GM12865 (cell line): ENCODE measurements at regions not wholly inside any gene's neighbourhood (a gene's known extent, or its start where the extent isn't known, plus 50 kb on each side); places are given as distances from the start of the nearest gene placed in this dataset.

Source experiments
- DNase-seq: peaks from one replicate; pipeline ENCODE4 v3.0.0; 2010; ENCODE audit warnings: low read depth
- H3K4me3 ChIP-seq: 2 replicates; pipeline ENCODE4 v1.5.1; 2011; ENCODE audit warnings: mild to moderate bottlenecking, low read depth, low read length, control low read depth
- TF ChIP-seq, protein P1 (sequence below): IDR thresholded peaks from 2 replicates; pipeline ENCODE4 v1.5.1; 2011; ENCODE audit warnings: low read length, control low read depth, low read depth, inconsistent platforms; ENCODE audit not compliant: insufficient read depth; ENCODE audit errors: missing control alignments

DNA sequence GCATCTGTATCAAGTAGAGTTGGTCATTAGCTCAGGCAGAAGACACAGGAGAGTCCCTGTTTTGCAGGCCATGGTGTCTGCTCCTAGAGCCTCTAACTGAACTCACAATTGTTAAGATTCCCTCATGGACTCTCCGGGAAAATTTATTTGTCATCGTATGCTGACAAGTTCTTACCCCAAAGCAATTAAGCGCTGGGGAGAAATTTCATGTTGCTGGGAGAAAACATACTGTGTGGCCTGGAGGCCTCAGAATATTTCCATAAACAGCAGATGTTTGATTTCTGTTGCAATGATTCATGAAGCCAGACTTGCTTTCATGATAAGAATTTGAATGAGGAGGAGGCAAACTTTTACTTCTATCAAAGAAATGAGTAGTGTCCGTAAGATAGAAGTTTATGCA, 583.2 kb downstream of the GATA3 start:
- no peak for DNase-seq
- TF ChIP-seq, protein P1, sequence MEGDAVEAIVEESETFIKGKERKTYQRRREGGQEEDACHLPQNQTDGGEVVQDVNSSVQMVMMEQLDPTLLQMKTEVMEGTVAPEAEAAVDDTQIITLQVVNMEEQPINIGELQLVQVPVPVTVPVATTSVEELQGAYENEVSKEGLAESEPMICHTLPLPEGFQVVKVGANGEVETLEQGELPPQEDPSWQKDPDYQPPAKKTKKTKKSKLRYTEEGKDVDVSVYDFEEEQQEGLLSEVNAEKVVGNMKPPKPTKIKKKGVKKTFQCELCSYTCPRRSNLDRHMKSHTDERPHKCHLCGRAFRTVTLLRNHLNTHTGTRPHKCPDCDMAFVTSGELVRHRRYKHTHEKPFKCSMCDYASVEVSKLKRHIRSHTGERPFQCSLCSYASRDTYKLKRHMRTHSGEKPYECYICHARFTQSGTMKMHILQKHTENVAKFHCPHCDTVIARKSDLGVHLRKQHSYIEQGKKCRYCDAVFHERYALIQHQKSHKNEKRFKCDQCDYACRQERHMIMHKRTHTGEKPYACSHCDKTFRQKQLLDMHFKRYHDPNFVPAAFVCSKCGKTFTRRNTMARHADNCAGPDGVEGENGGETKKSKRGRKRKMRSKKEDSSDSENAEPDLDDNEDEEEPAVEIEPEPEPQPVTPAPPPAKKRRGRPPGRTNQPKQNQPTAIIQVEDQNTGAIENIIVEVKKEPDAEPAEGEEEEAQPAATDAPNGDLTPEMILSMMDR, result no peak
- H3K4me3 ChIP-seq, result no peak overlapping the region

DNA sequence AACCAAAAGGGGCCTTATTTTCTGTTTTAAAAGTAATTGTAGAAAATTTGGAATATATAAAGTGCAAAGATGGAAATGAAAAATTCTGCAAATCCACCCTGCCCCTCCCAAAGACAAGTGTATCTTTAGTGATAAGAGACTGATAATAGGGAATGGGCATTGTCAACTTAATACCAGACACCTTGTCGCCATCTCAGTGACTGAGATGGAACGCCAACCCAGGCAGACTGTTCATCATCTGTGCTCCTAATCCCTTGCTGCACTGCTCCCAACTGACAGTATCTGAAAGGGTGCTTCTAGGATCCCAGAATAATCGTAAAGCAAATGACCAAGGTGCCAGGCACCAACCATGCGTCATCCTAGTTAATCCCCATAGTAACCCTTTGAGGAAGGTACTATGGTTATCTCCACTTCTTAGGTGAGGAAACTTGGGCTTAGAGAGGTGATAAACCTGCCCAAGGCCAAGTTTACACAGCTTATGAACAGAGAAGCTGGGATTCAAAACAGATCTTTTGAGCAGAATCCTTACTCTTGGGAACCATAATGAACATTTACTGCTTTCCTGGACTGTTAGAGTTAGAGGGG, 583.7 kb downstream of the GATA3 start:
- DNase-seq, result no peak
- TF ChIP-seq, protein P1, result no peak

GRCh38 chr10:8639486-8640185, 585.1 kb downstream of the GATA3 start:
- H3K4me3 ChIP-seq, result no peak overlapping the region
- no peak for DNase-seq
- TF ChIP-seq, protein P1, result no peak

More for the DNA sequence above, 583.7 kb downstream of the GATA3 start:
- no peak overlapping the region for H3K4me3 ChIP-seq

- DNase-seq, result no peak
- H3K4me3 ChIP-seq, result no peak overlapping the region
- TF ChIP-seq, protein P1, result no peak
These were observed 585.8 kb downstream of the GATA3 start for GRCh38 chr10:8640301-8640700.

GRCh38 chr10:8640878-8641277, 586.4 kb downstream of the GATA3 start:
- TF ChIP-seq, protein P1, result no peak
- H3K4me3 ChIP-seq, result no peak overlapping the region
- DNase-seq, result no peak

DNA sequence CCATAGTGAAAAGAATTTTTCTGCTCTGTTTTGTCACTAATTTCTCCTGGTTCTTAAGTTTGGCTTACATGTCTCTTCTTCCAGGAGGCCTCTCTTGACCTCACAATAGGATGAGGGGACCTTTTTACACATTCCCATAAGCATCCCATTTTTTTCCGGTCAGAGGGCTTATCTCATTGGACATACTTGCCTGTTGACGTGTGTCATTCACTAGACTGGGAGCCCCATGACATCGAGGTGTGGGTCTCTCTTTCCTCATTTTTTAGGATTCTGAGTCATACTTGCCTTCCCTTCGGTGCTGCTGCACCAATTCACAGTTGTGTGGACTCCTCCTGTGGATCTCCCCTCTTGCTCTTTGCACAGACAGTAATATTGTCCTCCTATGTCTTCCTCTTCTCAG, 601.8 kb downstream of the GATA3 start:
- no peak overlapping the region for H3K4me3 ChIP-seq
- TF ChIP-seq, protein P1, result no peak
- no peak for DNase-seq
